SK-N-SH (cell line): ENCODE measurements at regions not wholly inside any gene's neighbourhood (a gene's known extent, or its start where the extent isn't known, plus 50 kb on each side); places are given as distances from the start of the nearest gene placed in this dataset.

Source experiments
- CTCF ChIA-PET: fragments of 300-600, 350-600 bp; formaldehyde crosslinking; extraction: SDS; loops from one replicate; lab custom pipeline; 2021; lab: Yijun Ruan, JAX
- POLR2A ChIA-PET: fragments of 350-600 bp; sonication (Branson Sonifier 250); formaldehyde crosslinking; extraction: SDS; loops from one replicate; lab custom pipeline; 2020; ENCODE audit warnings: antibody characterized with exemption, inconsistent platforms; lab: Yijun Ruan, JAX
- DNase-seq: peaks from one replicate; pipeline ENCODE4 v3.0.0; 2012
- H2AFZ ChIP-seq: fragments of 200-600 bp; sonication (generic); 2 replicates; pipeline ENCODE4 v1.8.1; 2016; ENCODE audit warnings: antibody characterized with exemption, mild to moderate bottlenecking, low read depth
- H3F3A ChIP-seq: fragments of 200-600 bp; sonication (generic); replicated peaks from 2 replicates; pipeline ENCODE3; 2016; ENCODE audit warnings: antibody characterized with exemption, mild to moderate bottlenecking; ENCODE audit not compliant: insufficient read depth
- H3K27ac ChIP-seq, 2 experiments: fragments of 200-500 bp in 1 of 2; fragments of 200-600 bp in 1 of 2; sonication (Bioruptor generic) in 1 of 2; sonication (generic), shearing (Covaris generic) in 1 of 2; 2 replicates each; pipeline versions ENCODE4 v1.5.1 to v1.6.1; 2014 to 2016; ENCODE audit warnings: low read depth in 2 of 2, inconsistent platforms in 1 of 2, low read length in 1 of 2, mild to moderate bottlenecking in 1 of 2, mixed read lengths in 1 of 2
- H3K27me3 ChIP-seq: fragments of 200-600 bp; sonication (generic), shearing (Covaris generic); 2 replicates; pipeline ENCODE4 v1.6.1; 2016; ENCODE audit warnings: mixed run types; ENCODE audit not compliant: insufficient read depth
- H3K36me3 ChIP-seq, 2 experiments: fragments of 200-500 bp in 1 of 2; fragments of 200-600 bp in 1 of 2; sonication (Bioruptor generic) in 1 of 2; sonication (generic) in 1 of 2; replicated peaks in 1 of 2; 2 replicates each; pipeline versions ENCODE3 to v1.5.1; 2014 to 2016; ENCODE audit warnings: low read length in 1 of 2, mild to moderate bottlenecking in 1 of 2; ENCODE audit not compliant: insufficient read depth in 2 of 2, control insufficient read depth in 1 of 2
- H3K4me1 ChIP-seq, 2 experiments: fragments of 200-500 bp in 1 of 2; fragments of 200-600 bp in 1 of 2; sonication (Bioruptor generic) in 1 of 2; sonication (generic), shearing (Covaris generic) in 1 of 2; 2 replicates each; pipeline versions ENCODE4 v1.5.1 to v1.6.1; 2014 to 2016; ENCODE audit warnings: low read depth in 1 of 2, low read length in 1 of 2, mixed run types in 1 of 2; ENCODE audit not compliant: insufficient read depth in 2 of 2, control insufficient read depth in 1 of 2
- H3K4me2 ChIP-seq: fragments of 200-600 bp; sonication (generic), shearing (Covaris generic); 2 replicates; pipeline ENCODE4 v1.6.1; 2017; ENCODE audit warnings: mixed run types
- H3K4me3 ChIP-seq, 2 experiments: fragments of 200-500 bp in 1 of 2; fragments of 200-600 bp in 1 of 2; sonication (Bioruptor generic) in 1 of 2; sonication (generic), shearing (Covaris generic) in 1 of 2; 2 replicates each; pipeline versions ENCODE4 v1.5.1 to v1.8.1; 2014 to 2016; ENCODE audit warnings: low read depth in 2 of 2, inconsistent platforms in 1 of 2, low read length in 1 of 2, mild to moderate bottlenecking in 1 of 2, mixed read lengths in 1 of 2, moderate library complexity in 1 of 2
- H3K79me2 ChIP-seq: fragments of 200-600 bp; sonication (generic); 2 replicates; pipeline ENCODE4 v1.8.1; 2017; ENCODE audit warnings: mild to moderate bottlenecking; ENCODE audit not compliant: insufficient read depth
- H3K9ac ChIP-seq: fragments of 200-600 bp; sonication (generic); 2 replicates; pipeline ENCODE4 v1.6.1; 2017; ENCODE audit warnings: mixed run types
- H3K9me2 ChIP-seq: fragments of 200-600 bp; sonication (generic); 2 replicates; pipeline ENCODE4 v1.6.1; 2017; ENCODE audit warnings: mixed run types
- H3K9me3 ChIP-seq: fragments of 200-600 bp; sonication (generic); 2 replicates; pipeline ENCODE4 v1.6.1; 2017; ENCODE audit warnings: mixed run types, mild to moderate bottlenecking, moderate library complexity
- H4K20me1 ChIP-seq: fragments of 200-600 bp; sonication (generic); 2 replicates; pipeline ENCODE4 v1.6.1; 2017; ENCODE audit warnings: mild to moderate bottlenecking, mixed run types; ENCODE audit not compliant: insufficient read depth
- CHD2 ChIP-seq: fragments of 150-350 bp; IDR thresholded peaks from 2 replicates; pipeline ENCODE4 v1.6.1; 2018; ENCODE audit warnings: low read length; ENCODE audit not compliant: partially characterized antibody
- CTCF ChIP-seq: fragments of 200-600 bp; sonication (generic); IDR thresholded peaks from 2 replicates; pipeline ENCODE4 v1.6.1; 2017; ENCODE audit warnings: antibody characterized with exemption, mild to moderate bottlenecking, moderate library complexity
- EZH2phosphoT487 ChIP-seq: fragments of 200-600 bp; sonication (generic); IDR thresholded peaks from 2 replicates; pipeline ENCODE4 v1.6.1; 2017; ENCODE audit warnings: low read depth, mixed run types, mild to moderate bottlenecking, antibody characterized with exemption, moderate library complexity, borderline replicate concordance
- FOSL2 ChIP-seq: IDR thresholded peaks from 2 replicates; pipeline ENCODE4 v1.4.0; 2012; ENCODE audit warnings: low read depth, mild to moderate bottlenecking, moderate library complexity, borderline replicate concordance
- FOXJ3 ChIP-seq: sonication (generic); formaldehyde crosslinking; IDR thresholded peaks from 2 replicates; pipeline ENCODE4 v1.5.1; 2020; ENCODE audit warnings: mild to moderate bottlenecking, missing genetic modification reagents
- JUND ChIP-seq: IDR thresholded peaks from 2 replicates; pipeline ENCODE4 v1.4.0; 2012
- NFIC ChIP-seq: IDR thresholded peaks from 2 replicates; pipeline ENCODE4 v1.4.0; 2012; ENCODE audit warnings: borderline replicate concordance
- RAD21 ChIP-seq: IDR thresholded peaks from 2 replicates; pipeline ENCODE4 v1.6.1; 2012; ENCODE audit warnings: mild to moderate bottlenecking, low read length
- RCOR1 ChIP-seq: fragments of 150-350 bp; IDR thresholded peaks from 2 replicates; pipeline ENCODE4 v1.6.1; 2017; ENCODE audit warnings: antibody characterized with exemption, low read length
- SMC3 ChIP-seq: IDR thresholded peaks from 2 replicates; pipeline ENCODE4 v1.6.1; 2012; ENCODE audit warnings: low read depth, low read length, improper control_type of control experiment
- TCF12 ChIP-seq: IDR thresholded peaks from 2 replicates; pipeline ENCODE4 v1.4.0; 2012
- TEAD4 ChIP-seq: IDR thresholded peaks from 2 replicates; pipeline ENCODE4 v1.4.0; 2012; ENCODE audit warnings: mild to moderate bottlenecking, borderline replicate concordance; ENCODE audit not compliant: insufficient read depth
- YY1 ChIP-seq: IDR thresholded peaks from 2 replicates; pipeline ENCODE4 v1.4.0; 2012; ENCODE audit warnings: low read depth, mild to moderate bottlenecking
- WGBS: methylation state at CpG from one replicate; pipeline ENCODE4 v1.1.6; 2017; ENCODE audit warnings: low lambda C conversion rate; 5-methylcytosine and 5-hydroxymethylcytosine counted together
- TF ChIP-seq, protein P1 (sequence below): IDR thresholded peaks from 2 replicates; pipeline ENCODE4 v1.6.1; 2012; ENCODE audit warnings: mild to moderate bottlenecking, low read depth, low read length, moderate library complexity
- TF ChIP-seq, protein P2 (sequence below): IDR thresholded peaks from 2 replicates; pipeline ENCODE4 v1.4.0; 2012; ENCODE audit warnings: low read depth

DNA sequence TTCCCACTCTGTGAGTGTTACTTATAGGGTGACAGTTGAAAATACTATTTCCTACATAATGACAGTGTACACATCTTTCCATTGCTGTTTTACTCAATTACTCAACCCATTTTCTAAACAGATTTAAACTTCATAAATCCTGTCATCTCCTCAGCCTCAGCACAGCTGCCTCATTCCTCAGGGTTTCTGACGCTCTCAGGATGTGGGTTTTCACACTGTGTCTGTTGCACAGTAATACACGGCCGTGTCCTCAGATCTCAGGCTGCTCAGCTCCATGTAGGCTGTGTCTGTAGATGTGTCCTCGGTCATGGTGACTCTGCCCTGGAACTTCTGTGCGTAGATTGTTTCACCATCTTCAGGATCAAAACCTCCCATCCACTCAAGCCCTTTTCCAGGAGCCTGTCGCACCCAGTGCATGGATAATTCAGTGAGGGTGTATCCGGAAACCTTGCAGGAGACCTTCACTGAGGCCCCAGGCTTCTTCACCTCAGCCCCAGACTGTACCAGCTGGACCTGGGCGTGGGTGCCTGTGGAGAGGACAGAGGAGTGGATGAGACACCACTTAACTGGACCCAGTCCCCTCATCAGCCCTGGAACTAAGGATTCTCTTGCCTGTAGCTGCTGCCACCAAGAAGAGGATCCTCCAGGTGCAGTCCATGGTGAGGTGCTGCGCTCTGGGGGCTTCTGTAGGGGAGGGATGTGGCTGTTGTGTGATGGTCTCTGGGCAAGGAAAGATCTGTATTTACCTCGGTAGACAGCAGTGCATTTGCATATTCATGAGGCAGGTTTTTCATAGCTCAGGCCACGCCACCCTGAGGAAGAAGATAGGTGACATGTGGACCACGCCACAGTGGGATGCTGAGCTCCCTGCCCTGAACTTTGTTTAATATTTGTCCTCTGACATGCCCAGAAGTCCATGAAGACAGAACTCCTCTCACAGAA lies 750.2 kb downstream of the TMEM121 start:
- Histone ChIP-seq H3K9ac (no peak overlapping the region), H3K9me2 (no peaks in the 10 kb centered on the region), H3K9me3 (no peaks in the 10 kb centered on the region), H3K4me1 (no peaks in the 10 kb centered on the region), H3K4me2 (no peak overlapping the region), H3K36me3 (no peaks in the 10 kb centered on the region), H3K4me3 (no peak overlapping the region), H2AFZ (no peak overlapping the region), H3K27me3 (peaks cover 4% of the 10 kb centered on the region; the same call in 1 of the 2 replicates), H4K20me1 (no peaks in the 10 kb centered on the region), H3F3A (no peaks in the 10 kb centered on the region), H3K79me2 (no peaks in the 10 kb centered on the region), H3K27ac (no peak overlapping the region)
- DNase-seq: no peak
- WGBS: 11% methylated on average over 11 of the region's 12 CpGs
- TF ChIP-seq, protein P1, sequence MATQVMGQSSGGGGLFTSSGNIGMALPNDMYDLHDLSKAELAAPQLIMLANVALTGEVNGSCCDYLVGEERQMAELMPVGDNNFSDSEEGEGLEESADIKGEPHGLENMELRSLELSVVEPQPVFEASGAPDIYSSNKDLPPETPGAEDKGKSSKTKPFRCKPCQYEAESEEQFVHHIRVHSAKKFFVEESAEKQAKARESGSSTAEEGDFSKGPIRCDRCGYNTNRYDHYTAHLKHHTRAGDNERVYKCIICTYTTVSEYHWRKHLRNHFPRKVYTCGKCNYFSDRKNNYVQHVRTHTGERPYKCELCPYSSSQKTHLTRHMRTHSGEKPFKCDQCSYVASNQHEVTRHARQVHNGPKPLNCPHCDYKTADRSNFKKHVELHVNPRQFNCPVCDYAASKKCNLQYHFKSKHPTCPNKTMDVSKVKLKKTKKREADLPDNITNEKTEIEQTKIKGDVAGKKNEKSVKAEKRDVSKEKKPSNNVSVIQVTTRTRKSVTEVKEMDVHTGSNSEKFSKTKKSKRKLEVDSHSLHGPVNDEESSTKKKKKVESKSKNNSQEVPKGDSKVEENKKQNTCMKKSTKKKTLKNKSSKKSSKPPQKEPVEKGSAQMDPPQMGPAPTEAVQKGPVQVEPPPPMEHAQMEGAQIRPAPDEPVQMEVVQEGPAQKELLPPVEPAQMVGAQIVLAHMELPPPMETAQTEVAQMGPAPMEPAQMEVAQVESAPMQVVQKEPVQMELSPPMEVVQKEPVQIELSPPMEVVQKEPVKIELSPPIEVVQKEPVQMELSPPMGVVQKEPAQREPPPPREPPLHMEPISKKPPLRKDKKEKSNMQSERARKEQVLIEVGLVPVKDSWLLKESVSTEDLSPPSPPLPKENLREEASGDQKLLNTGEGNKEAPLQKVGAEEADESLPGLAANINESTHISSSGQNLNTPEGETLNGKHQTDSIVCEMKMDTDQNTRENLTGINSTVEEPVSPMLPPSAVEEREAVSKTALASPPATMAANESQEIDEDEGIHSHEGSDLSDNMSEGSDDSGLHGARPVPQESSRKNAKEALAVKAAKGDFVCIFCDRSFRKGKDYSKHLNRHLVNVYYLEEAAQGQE: no peak
- TF ChIP-seq JUND: no peak
- no peak for TF ChIP-seq RCOR1
- TF ChIP-seq FOXJ3 (CRISPR knock-in tag): no peak
- TF ChIP-seq NFIC: no peak
- no peak for TF ChIP-seq CHD2
- TF ChIP-seq EZH2phosphoT487: no peak
- TF ChIP-seq YY1: no peak
- no peak for TF ChIP-seq TCF12
- no peak for TF ChIP-seq FOSL2
- TF ChIP-seq, protein P2, sequence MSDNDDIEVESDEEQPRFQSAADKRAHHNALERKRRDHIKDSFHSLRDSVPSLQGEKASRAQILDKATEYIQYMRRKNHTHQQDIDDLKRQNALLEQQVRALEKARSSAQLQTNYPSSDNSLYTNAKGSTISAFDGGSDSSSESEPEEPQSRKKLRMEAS: no peak
- no peak for TF ChIP-seq TEAD4
- no peak for TF ChIP-seq CTCF
- TF ChIP-seq SMC3: no peak
- TF ChIP-seq RAD21: no peak
- CTCF ChIA-PET: interaction anchor here (0.9 to 3.4 kb wide), 4 partner anchors 11 to 46 kb away, joined by 3 to 25 read pairs (median 9); no protein-coding TSS in a partner anchor
- POLR2A ChIA-PET: no interaction called here
